ENCODE measurements at regions not wholly inside any gene's neighbourhood (a gene's known extent, or its start where the extent isn't known, plus 50 kb on each side); places are given as distances from the start of the nearest gene placed in this dataset.

GRCh38 chr4:36502350-36502749 is 220.9 kb downstream of the DTHD1 start (continued):
- TF ChIP-seq ETS2 (tag; IDR thresholded peaks at IDR 0.05; ENCODE audit: borderline replicate concordance, poor library complexity, severe bottlenecking) (no peak), RBM15 (IDR thresholded peaks at IDR 0.05; ENCODE audit: insufficient read depth, low read length) (no peak), ZNF41 (CRISPR knock-in tag; conservative IDR thresholded peaks at IDR 0.05) (no peak), PYGO2 (tag; IDR thresholded peaks at IDR 0.05) (no peak)

- no TSS peak for BruUV-seq (replicated peaks)
- POLR2A ChIA-PET: no interaction called here
- no peak for ATAC-seq
- 22% methylated on average over 2 of the region's 2 CpGs for WGBS (ENCODE audit: insufficient coverage, low coverage, missing lambda C conversion rate)
- Histone ChIP-seq H2AFZ (ENCODE audit: low read depth, low read length) (no peak overlapping the region), H3K4me3 (no peak overlapping the region), H3K9me1 (ENCODE audit: control insufficient read depth, insufficient read depth, low read length) (no peaks in the 10 kb centered on the region), H3K27ac (ENCODE audit: extremely low read depth, low read depth, low read length) (no peak overlapping the region), H3K4me2 (ENCODE audit: insufficient read depth, low read length) (no peak overlapping the region), H3K9ac (ENCODE audit: insufficient read depth in 1 of 2, low read depth in 2 of 2, low read length in 2 of 2) (no peak overlapping the region), H3K36me3 (ENCODE audit: control insufficient read depth, insufficient read depth, low read length) (no peaks in the 10 kb centered on the region), H3K27me3 (ENCODE audit: control insufficient read depth in 2 of 2, insufficient read depth in 2 of 2, low read length in 2 of 2) (no peaks in the 10 kb centered on the region), H3K9me3 (replicated peaks; ENCODE audit: control insufficient read depth, insufficient read depth, low read depth, low read length) (no peaks in the 10 kb centered on the region; the same call in 1 of the 2 replicates), H3K79me2 (ENCODE audit: control insufficient read depth, insufficient read depth, low read length) (no peaks in the 10 kb centered on the region), H3K4me1 (replicated peaks in 1 of 2; ENCODE audit: control insufficient read depth in 2 of 2, insufficient read depth in 2 of 2, low read length in 2 of 2) (no peaks in the 10 kb centered on the region), H4K20me1 (replicated peaks; ENCODE audit: control insufficient read depth, insufficient read depth, low read length) (no peaks in the 10 kb centered on the region)
- intact Hi-C loops (cut with micrococcal nuclease): no loop called here
- FAIRE-seq: no peak
- no peak for DNase-seq (ENCODE audit: extremely low read depth in 1 of 4, low spot score in 3 of 4)
- CTCF ChIA-PET (ENCODE audit: low intra/inter-chr PET ratio): no interaction called here
- in situ Hi-C loops (cut with MboI): no loop called here
- TF ChIP-seq ATF2 (CRISPR knock-in tag; IDR thresholded peaks at IDR 0.05) (no peak), EZH2 (IDR thresholded peaks at IDR 0.05; ENCODE audit: borderline replicate concordance, low read depth, low read length) (no peak), KDM1A (IDR thresholded peaks at IDR 0.05) (no peak), NR2F6 (CRISPR knock-in tag; IDR thresholded peaks at IDR 0.05) (no peak), POLR2AphosphoS2 (IDR thresholded peaks at IDR 0.05; ENCODE audit: low read length) (no peak), HLTF (IDR thresholded peaks at IDR 0.05) (no peak), ZNF143 (CRISPR knock-in tag; IDR thresholded peaks at IDR 0.05) (no peak), GATA2 (CRISPR knock-in tag; IDR thresholded peaks at IDR 0.05) (no peak), CCAR2 (IDR thresholded peaks at IDR 0.05; ENCODE audit: low read depth, low read length) (no peak), BDP1 (IDR thresholded peaks at IDR 0.05; ENCODE audit: insufficient read depth, insufficient read length) (no peak), DMBX1 (CRISPR knock-in tag; IDR thresholded peaks at IDR 0.05; ENCODE audit: borderline replicate concordance) (no peak), ZNF408 (CRISPR knock-in tag; IDR thresholded peaks at IDR 0.05; ENCODE audit: low read depth) (no peak), CBFA2T3 (IDR thresholded peaks at IDR 0.05) (no peak), NR0B1 (IDR thresholded peaks at IDR 0.05; ENCODE audit: partially characterized antibody) (no peak), BCL6 (CRISPR knock-in tag; IDR thresholded peaks at IDR 0.05) (no peak), KAT7 (CRISPR knock-in tag; IDR thresholded peaks at IDR 0.05; ENCODE audit: borderline replicate concordance) (no peak)
Measured at GRCh38 chr4:36508394-36508793, 227.0 kb downstream of the DTHD1 start.
